HG03457 (cell line): ENCODE measurements at regions not wholly inside any gene's neighbourhood (a gene's known extent, or its start where the extent isn't known, plus 50 kb on each side); places are given as distances from the start of the nearest gene placed in this dataset.
"Not testable (repeated sequence)": the region's sequence is repeated elsewhere in the genome, so short reads cannot be mapped to it uniquely, and the experiment has no call there.

Experiments
- ATAC-seq: cut with Tn5 transposase; IDR thresholded peaks from one replicate; pipeline ENCODE4 v1.9.1; 2021; ENCODE audit warnings: moderate number of reproducible peaks; ENCODE audit not compliant: unreplicated experiment

DNA sequence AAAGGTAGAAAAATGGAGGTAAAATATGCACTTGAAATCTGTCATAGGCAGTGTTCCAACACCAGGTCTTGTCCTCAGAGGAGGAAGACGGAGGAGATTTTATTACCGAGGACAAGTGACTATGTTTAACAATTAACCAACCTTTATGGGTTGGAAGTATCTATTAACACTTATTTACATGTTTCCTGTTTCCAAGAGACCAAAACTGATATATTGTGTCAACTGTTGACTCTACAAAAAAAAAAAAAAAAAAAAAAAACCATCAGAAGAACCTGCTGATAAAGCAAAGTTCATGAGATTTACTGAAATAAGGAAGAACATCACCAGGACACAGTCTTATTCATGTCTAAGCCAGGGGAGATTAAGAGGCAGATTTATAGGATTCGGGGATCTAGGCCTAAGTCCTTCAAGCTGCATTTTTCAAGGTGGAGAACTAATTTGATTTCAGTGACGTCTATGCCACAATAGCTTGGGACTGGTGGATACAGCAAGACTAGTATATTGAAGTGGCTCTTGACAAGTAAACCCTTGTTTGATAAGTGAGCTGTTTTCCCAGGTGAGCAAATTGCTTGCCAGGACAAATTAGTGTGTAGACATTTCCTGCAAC, 126.6 kb upstream of the NAA20 start:
- no peak for ATAC-seq

DNA sequence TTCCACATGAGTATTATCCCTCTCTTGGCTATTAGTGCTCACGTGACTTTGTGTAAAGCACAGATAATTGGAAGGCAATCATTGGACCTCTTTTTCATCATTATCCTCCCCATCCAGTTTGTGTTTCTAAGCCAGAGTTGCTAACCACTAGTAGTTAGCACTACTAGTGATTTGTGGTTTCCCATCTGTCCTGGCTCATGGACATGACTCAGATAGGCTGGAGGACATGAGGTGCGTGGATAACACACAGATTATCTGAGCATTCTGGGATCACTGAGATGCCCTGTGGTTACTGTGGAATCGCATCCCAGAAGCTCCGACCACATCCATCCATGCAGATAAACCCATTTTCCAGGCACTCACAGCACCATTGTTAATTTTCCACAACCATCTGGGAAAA, 123.8 kb upstream of the NAA20 start:
- no peak for ATAC-seq

GRCh38 chr20:19895761-19896160, 121.4 kb upstream of the NAA20 start:
- no peak for ATAC-seq

DNA sequence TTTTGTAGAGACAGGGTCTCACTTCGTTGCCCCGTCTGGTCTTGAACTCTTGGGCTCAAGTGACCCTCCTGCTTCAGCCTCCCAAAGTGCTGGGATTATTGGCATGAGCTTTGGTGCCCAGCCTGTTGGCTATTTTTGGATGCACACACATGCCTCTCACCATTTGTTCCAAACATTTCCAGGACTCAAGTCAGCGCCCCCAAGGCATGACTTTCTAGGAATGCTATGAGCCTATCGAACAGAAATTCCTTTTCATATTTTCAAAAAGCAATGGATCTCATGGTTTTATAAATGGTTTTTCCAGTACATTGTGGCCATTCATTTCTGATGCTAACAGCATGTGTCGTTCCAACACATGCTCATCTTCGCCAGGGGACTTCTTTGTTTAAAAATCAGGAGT, 119.3 kb upstream of the NAA20 start:
- no peak for ATAC-seq

GRCh38 chr20:19901226-19901625, 115.9 kb upstream of the NAA20 start:
- ATAC-seq: no peak

- no peak for ATAC-seq
Observed at GRCh38 chr20:19903168-19903811, 113.9 kb upstream of the NAA20 start.

GRCh38 chr20:19907326-19908056, 109.7 kb upstream of the NAA20 start:
- ATAC-seq: no peak

DNA sequence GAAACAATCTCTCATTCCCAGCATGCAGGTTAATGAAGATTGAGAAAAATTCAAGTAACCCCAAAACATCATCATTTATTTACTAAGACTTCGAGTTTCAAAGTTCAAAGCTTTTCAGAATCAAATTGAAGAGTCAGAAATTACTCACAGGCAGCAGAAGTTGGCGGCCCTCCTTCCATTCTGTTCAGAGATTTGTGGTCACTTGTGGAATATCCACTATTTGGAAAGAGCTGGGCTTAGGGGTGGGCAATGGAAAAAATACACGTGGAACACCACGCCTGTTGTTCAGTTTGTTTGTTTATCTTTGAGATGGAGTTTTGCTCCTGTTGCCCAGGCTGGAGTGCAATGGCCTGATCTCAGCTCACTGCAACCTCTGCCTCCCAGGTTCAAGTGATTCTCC, 108.6 kb upstream of the NAA20 start:
- no peak for ATAC-seq

DNA sequence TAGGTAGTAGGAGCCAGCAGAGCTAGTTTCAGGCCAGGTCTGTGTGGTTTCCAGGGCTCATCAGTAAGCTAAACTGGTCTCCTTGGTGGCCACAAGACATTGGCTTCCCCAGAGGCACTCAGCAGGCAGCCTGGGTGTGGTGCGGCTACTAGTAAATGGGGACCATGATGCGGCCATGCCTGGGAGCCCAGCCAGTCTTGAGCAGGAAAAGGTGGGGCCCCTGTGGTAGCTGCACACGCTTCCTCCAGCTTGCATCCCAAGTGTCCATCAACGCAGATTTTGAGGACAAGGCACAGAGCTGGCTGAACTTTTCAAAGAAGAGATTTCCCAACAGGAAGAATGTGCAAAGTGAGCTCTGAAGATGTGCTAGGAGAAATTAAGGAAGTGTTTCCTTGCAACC, 107.4 kb upstream of the NAA20 start:
- ATAC-seq: no peak

- ATAC-seq: no peak
Observed at GRCh38 chr20:19911810-19912382, 105.3 kb upstream of the NAA20 start.

DNA sequence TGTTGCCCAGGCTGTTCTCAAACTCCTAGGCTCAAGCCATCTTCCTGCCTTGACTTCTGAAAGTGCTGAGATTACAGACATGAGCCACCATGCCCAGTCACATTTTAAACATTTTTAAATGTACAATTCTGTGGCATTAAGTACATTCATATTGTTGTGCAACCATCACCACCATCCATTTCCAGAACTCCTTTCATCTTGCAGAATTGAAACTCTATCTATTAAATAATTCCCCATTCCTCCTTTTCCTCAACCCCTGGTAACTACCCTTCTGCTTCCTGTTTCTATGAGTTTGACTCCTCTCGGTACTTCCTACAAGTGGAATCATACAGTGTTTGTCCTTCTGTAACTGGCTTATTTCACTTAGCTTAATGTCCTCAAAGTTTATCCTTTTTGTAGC, 103.8 kb upstream of the NAA20 start:
- ATAC-seq: no peak

DNA sequence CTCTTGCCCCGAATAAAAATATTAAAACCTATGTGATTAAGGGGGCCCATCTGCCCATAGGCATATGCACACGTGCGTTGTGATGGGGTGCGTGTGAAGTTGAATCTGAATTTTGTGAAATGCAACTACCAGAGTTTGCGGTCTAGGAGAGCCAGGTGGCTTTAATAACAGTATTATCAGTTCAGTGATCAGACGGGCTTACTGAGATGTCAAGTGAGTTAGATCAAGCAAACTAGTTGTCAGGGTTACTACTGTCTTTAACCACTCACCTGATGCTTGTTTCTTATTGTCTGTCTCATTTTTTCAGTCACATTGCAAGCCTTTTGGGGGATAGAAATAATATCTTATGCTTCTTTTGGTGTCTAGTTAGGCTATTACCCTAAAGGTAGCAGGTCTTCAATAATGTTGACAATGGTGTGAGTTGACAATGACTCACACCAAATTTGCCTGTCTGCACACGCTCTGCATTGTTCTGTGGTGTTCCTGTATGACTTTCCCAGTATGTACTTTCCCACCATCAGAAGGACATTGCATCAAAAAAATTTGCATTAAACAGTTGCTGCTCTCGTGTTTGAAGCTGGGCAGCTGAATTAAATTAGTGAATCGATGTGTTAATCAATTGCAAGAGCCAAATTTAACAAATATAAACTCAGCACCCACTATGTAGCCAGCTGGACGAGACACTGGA, 103.1 kb upstream of the NAA20 start:
- ATAC-seq: no peak

DNA sequence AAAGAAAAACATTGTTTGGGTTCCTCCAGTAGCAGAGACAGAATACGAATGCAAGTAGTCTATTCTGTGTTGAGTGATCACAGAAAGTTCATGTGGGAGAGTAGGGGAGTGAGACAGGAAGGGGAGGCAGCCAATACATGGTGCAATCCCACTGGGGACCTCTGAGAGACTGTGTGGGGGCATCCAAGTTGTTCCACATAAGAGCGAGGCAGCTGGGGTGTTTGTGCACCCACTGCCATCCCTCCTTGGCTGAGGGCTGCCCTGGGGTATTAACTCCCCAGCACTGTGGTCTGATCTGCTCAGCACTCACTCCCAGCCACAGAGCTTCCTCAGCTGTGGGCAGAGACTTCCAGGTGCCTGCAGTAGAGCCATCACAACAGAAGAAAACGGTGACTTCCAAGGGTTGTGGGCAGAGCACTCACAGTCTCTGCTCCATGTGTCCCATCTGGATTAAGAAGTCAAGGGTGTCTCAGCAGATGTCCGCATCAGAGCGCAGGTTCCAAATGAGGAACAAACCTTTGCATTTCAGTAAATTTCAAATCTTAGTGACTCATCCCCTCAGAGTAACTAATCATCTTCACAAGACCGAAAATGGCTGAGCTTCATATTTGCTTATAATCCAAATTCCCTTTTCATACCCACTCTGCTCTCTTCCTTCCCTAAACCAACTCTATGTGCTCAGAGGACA, 101.9 kb upstream of the NAA20 start:
- ATAC-seq: no peak

- ATAC-seq: no peak
Observed at GRCh38 chr20:19916531-19917485, 100.4 kb upstream of the NAA20 start.

- no peak for ATAC-seq
Observed at GRCh38 chr20:19918965-19919329, 98.2 kb upstream of the NAA20 start.

DNA sequence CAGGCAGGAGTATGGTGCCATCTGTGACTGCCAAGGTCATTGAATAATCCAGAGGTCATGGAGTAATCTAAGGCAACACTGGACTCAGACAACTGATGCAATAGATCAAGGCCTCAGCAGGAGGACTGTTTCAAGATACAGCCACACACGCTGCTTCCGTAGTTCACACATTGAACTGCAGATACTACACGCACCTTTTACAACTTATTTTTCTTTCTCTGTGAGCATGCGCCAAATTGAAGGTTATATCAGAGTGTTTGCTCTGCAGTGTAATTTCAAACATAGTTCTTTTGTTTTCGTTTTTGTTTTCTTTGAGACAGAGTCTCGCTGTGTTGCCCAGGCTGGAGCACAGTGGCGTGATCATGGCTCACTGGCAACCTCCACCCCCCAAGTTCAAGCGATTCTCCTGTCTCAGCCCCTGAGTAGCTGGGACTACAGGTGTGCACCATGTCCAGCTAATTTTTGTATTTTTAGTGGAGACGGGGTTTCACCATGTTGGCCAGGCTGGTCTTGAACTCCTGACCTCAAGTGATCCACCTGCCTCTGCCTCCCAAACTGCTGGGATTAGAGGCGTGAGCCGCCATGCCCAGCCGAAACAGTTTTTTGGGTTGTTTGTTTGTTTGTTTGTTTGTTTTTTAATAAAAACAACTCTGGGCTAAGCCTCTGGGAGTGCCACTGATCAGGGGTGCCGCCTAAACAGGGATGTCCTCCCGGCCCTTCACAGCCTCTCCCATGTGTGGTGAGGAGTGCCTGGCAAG, 96.6 kb upstream of the NAA20 start:
- no peak for ATAC-seq

DNA sequence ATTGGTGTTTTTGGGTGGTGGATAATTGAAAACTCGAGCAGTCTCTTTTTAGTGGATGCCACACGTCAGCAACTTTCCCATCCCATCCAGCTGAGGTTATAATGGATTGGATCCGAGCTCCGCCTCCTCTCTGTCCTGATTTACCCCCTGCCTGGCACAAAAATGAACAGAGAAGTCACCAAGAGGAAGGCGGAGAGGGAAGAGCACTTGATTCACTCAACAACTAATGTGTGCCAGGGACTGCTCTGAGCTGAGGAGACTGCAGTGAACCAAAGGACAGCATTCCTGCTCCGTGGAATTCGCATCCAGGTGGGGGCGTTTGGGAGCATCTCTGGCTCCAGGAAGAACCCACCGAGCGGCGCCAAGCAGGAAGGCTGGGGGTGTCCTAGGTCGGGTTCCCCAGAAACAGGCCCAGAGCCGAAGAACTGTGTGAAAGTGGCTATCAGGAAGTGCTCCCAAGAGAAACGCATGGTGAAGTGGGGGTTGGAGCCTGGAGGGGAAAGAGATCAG, 95.8 kb upstream of the NAA20 start:
- no peak for ATAC-seq

- not testable (repeated sequence) for ATAC-seq
Observed at GRCh38 chr20:19921829-19922228, 95.3 kb upstream of the NAA20 start.

DNA sequence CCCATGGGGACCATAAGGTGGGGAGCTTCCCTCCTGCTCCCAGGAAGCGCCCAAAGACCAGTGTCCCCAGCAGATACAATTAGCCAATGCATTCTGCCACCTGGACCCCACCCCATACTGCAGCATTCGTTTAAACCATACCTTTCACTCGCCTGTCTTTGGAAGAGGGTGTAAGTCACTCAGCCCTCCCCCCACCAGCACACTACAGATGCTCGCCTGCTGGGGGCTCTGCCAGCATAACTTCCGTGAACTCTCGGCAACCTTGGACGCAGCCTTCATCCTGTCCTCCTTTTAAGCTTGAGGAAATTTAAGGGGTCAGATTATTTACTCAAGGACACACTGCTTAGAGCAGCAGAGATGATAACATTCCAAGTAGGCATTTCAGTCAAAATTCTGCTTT, 94.4 kb upstream of the NAA20 start:
- no peak for ATAC-seq
